ENCODE measurements at regions not wholly inside any gene's neighbourhood (a gene's known extent, or its start where the extent isn't known, plus 50 kb on each side); places are given as distances from the start of the nearest gene placed in this dataset.

DNA sequence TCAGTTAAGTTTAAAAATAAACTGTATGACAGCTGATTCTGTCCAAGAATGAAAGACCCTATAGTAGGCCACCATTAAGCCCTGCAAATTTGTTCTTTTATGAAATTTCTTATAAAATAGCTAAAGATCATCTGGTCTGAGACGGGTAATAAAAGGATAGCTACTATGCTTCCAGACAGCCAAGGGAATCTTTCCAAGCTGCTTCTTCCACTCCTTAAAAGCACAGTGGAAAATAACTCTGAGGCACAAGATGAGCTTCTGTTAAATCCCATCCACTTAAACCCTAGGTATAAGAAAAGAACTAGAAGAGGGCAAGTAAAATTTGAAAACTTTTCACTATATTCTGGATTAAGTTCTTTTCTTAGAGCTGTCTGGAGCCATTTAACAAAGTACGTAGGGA is 194.3 kb downstream of the CAPZA3 start:
- TF ChIP-seq, protein P1, sequence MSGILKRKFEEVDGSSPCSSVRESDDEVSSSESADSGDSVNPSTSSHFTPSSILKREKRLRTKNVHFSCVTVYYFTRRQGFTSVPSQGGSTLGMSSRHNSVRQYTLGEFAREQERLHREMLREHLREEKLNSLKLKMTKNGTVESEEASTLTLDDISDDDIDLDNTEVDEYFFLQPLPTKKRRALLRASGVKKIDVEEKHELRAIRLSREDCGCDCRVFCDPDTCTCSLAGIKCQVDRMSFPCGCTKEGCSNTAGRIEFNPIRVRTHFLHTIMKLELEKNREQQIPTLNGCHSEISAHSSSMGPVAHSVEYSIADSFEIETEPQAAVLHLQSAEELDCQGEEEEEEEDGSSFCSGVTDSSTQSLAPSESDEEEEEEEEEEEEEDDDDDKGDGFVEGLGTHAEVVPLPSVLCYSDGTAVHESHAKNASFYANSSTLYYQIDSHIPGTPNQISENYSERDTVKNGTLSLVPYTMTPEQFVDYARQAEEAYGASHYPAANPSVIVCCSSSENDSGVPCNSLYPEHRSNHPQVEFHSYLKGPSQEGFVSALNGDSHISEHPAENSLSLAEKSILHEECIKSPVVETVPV (CRISPR knock-in tag; IDR thresholded peaks at IDR 0.05), result no peak
- TF ChIP-seq TOX (CRISPR knock-in tag; IDR thresholded peaks at IDR 0.05; ENCODE audit: borderline replicate concordance), result no peak
- TF ChIP-seq, protein P2, sequence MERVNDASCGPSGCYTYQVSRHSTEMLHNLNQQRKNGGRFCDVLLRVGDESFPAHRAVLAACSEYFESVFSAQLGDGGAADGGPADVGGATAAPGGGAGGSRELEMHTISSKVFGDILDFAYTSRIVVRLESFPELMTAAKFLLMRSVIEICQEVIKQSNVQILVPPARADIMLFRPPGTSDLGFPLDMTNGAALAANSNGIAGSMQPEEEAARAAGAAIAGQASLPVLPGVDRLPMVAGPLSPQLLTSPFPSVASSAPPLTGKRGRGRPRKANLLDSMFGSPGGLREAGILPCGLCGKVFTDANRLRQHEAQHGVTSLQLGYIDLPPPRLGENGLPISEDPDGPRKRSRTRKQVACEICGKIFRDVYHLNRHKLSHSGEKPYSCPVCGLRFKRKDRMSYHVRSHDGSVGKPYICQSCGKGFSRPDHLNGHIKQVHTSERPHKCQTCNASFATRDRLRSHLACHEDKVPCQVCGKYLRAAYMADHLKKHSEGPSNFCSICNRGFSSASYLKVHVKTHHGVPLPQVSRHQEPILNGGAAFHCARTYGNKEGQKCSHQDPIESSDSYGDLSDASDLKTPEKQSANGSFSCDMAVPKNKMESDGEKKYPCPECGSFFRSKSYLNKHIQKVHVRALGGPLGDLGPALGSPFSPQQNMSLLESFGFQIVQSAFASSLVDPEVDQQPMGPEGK (CRISPR knock-in tag; IDR thresholded peaks at IDR 0.05; ENCODE audit: borderline replicate concordance), result no peak
- TF ChIP-seq ARNTL (CRISPR knock-in tag; IDR thresholded peaks at IDR 0.05; ENCODE audit: borderline replicate concordance, low read depth), result no peak
- TF ChIP-seq BACH2 (CRISPR knock-in tag; IDR thresholded peaks at IDR 0.05; ENCODE audit: borderline replicate concordance), result no peak
- TF ChIP-seq GLIS3 (CRISPR knock-in tag; IDR thresholded peaks at IDR 0.05), result no peak
- no peak for TF ChIP-seq ISL1 (CRISPR knock-in tag; IDR thresholded peaks at IDR 0.05)
- TF ChIP-seq ZFP30 (CRISPR knock-in tag; IDR thresholded peaks at IDR 0.05), result no peak
- no peak for TF ChIP-seq OSR1 (CRISPR knock-in tag; IDR thresholded peaks at IDR 0.05)
- TF ChIP-seq CSDC2 (CRISPR knock-in tag; IDR thresholded peaks at IDR 0.05), result no peak
- TF ChIP-seq ZFP3 (CRISPR knock-in tag; IDR thresholded peaks at IDR 0.05), result no peak
- no peak for TF ChIP-seq TCF4 (CRISPR knock-in tag; IDR thresholded peaks at IDR 0.05; ENCODE audit: borderline replicate concordance)
- no peak for TF ChIP-seq ZNF8 (CRISPR knock-in tag; IDR thresholded peaks at IDR 0.05)
